ENCODE measurements at regions not wholly inside any gene's neighbourhood (a gene's known extent, or its start where the extent isn't known, plus 50 kb on each side); places are given as distances from the start of the nearest gene placed in this dataset.

GRCh38 chr4:186016796-186017195 is 52.2 kb upstream of the TLR3 start:
- H4K20me1 ChIP-seq (ENCODE audit: control insufficient read depth, extremely low read depth, insufficient read depth, low read length), result no peaks in the 10 kb centered on the region
- no peaks in the 10 kb centered on the region for H3K9me3 ChIP-seq (ENCODE audit: control insufficient read depth, insufficient read depth, low read depth, low read length)
- H3K36me3 ChIP-seq (ENCODE audit: control insufficient read depth, insufficient read depth, low read length), result no peaks in the 10 kb centered on the region
- H3K79me2 ChIP-seq (ENCODE audit: control insufficient read depth, insufficient read depth, low read length), result no peaks in the 10 kb centered on the region
- DNase-seq (ENCODE audit: low read depth in 2 of 2), result no peak
- no peak overlapping the region for H3K9ac ChIP-seq (ENCODE audit: insufficient read depth, low read length)
- H3K4me3 ChIP-seq (replicated peaks in 1 of 4; ENCODE audit: control extremely low read depth in 1 of 4, insufficient read depth in 1 of 4, low read depth in 3 of 4, low read length in 4 of 4), result no peak overlapping the region
- TF ChIP-seq CTCF (conservative IDR thresholded peaks at IDR 0.05 in 1 of 2, IDR thresholded peaks at IDR 0.05 in 1 of 2; ENCODE audit: low read depth in 1 of 2, low read length in 2 of 2) (no peak), EZH2 (IDR thresholded peaks at IDR 0.05; ENCODE audit: low read length, missing control alignments) (no peak)
- no peak overlapping the region for H3K4me2 ChIP-seq (ENCODE audit: extremely low read depth, insufficient read depth, low read length)
- no peaks in the 10 kb centered on the region for H3K27me3 ChIP-seq (ENCODE audit: control insufficient read depth, insufficient read depth, low read length)
- no peak overlapping the region for H2AFZ ChIP-seq (ENCODE audit: low read length)
- H3K4me1 ChIP-seq (ENCODE audit: control insufficient read depth, extremely low read depth, insufficient read depth, low read length), result no peaks in the 10 kb centered on the region
- H3K27ac ChIP-seq (ENCODE audit: insufficient read depth, low read length), result no peak overlapping the region

- Histone ChIP-seq H3K4me1 (ENCODE audit: control insufficient read depth, extremely low read depth, insufficient read depth, low read length) (no peaks in the 10 kb centered on the region), H4K20me1 (ENCODE audit: control insufficient read depth, extremely low read depth, insufficient read depth, low read length) (no peaks in the 10 kb centered on the region), H3K9me3 (ENCODE audit: control insufficient read depth, insufficient read depth, low read depth, low read length) (no peaks in the 10 kb centered on the region), H3K79me2 (ENCODE audit: control insufficient read depth, insufficient read depth, low read length) (no peaks in the 10 kb centered on the region), H3K9ac (ENCODE audit: insufficient read depth, low read length) (no peak overlapping the region), H3K27ac (ENCODE audit: insufficient read depth, low read length) (no peak overlapping the region), H2AFZ (ENCODE audit: low read length) (no peak overlapping the region), H3K27me3 (ENCODE audit: control insufficient read depth, insufficient read depth, low read length) (no peaks in the 10 kb centered on the region), H3K4me3 (replicated peaks in 1 of 4; ENCODE audit: control extremely low read depth in 1 of 4, insufficient read depth in 1 of 4, low read depth in 3 of 4, low read length in 4 of 4) (no peak overlapping the region), H3K4me2 (ENCODE audit: extremely low read depth, insufficient read depth, low read length) (no peak overlapping the region), H3K36me3 (ENCODE audit: control insufficient read depth, insufficient read depth, low read length) (no peaks in the 10 kb centered on the region)
- DNase-seq (ENCODE audit: low read depth in 2 of 2), result no peak
- TF ChIP-seq CTCF (conservative IDR thresholded peaks at IDR 0.05 in 1 of 2, IDR thresholded peaks at IDR 0.05 in 1 of 2; ENCODE audit: low read depth in 1 of 2, low read length in 2 of 2) (no peak), EZH2 (IDR thresholded peaks at IDR 0.05; ENCODE audit: low read length, missing control alignments) (no peak)
These were observed 51.2 kb upstream of the TLR3 start for GRCh38 chr4:186017801-186018200.

- Histone ChIP-seq H4K20me1 (ENCODE audit: control insufficient read depth, extremely low read depth, insufficient read depth, low read length) (no peaks in the 10 kb centered on the region), H3K27ac (ENCODE audit: insufficient read depth, low read length) (no peak overlapping the region), H3K9me3 (ENCODE audit: control insufficient read depth, insufficient read depth, low read depth, low read length) (no peaks in the 10 kb centered on the region), H3K4me1 (ENCODE audit: control insufficient read depth, extremely low read depth, insufficient read depth, low read length) (no peaks in the 10 kb centered on the region), H3K9ac (ENCODE audit: insufficient read depth, low read length) (no peak overlapping the region), H3K36me3 (ENCODE audit: control insufficient read depth, insufficient read depth, low read length) (no peaks in the 10 kb centered on the region), H3K27me3 (ENCODE audit: control insufficient read depth, insufficient read depth, low read length) (no peaks in the 10 kb centered on the region), H3K79me2 (ENCODE audit: control insufficient read depth, insufficient read depth, low read length) (no peaks in the 10 kb centered on the region), H2AFZ (ENCODE audit: low read length) (no peak overlapping the region), H3K4me2 (ENCODE audit: extremely low read depth, insufficient read depth, low read length) (no peak overlapping the region), H3K4me3 (replicated peaks in 1 of 4; ENCODE audit: control extremely low read depth in 1 of 4, insufficient read depth in 1 of 4, low read depth in 3 of 4, low read length in 4 of 4) (no peak overlapping the region)
- no peak for DNase-seq (ENCODE audit: low read depth in 2 of 2)
- TF ChIP-seq CTCF (conservative IDR thresholded peaks at IDR 0.05 in 1 of 2, IDR thresholded peaks at IDR 0.05 in 1 of 2; ENCODE audit: low read depth in 1 of 2, low read length in 2 of 2), result no peak
- TF ChIP-seq EZH2 (IDR thresholded peaks at IDR 0.05; ENCODE audit: low read length, missing control alignments), result no peak
These were observed 50.7 kb upstream of the TLR3 start for GRCh38 chr4:186018261-186018660.

Data from fibroblast of lung (primary cell).